SK-N-SH treated with all-trans-retinoic acid at 6 μM for 48 hours (cell line): ENCODE measurements at regions not wholly inside any gene's neighbourhood (a gene's known extent, or its start where the extent isn't known, plus 50 kb on each side); places are given as distances from the start of the nearest gene placed in this dataset.
"Not testable (repeated sequence)": the region's sequence is repeated elsewhere in the genome, so short reads cannot be mapped to it uniquely, and the experiment has no call there.

ENCODE experiments used
- ATAC-seq: fragments of 200-7000 bp; cut with Tn5 transposase; 3 replicates; pipeline ENCODE4 v1.9.1; 2020; ENCODE audit warnings: mild to moderate bottlenecking, moderate library complexity
- ARNTL ChIP-seq: fragments of 450-650 bp; formaldehyde crosslinking; IDR thresholded peaks from 2 replicates; pipeline ENCODE4 v1.5.0; 2020; ENCODE audit warnings: low read depth, mild to moderate bottlenecking, moderate library complexity, borderline replicate concordance
- BACH2 ChIP-seq: fragments of 250-450 bp; sonication (Bioruptor Pico); IDR thresholded peaks from 2 replicates; pipeline ENCODE4 v1.9.0; 2021; ENCODE audit warnings: mild to moderate bottlenecking, borderline replicate concordance
- CREB5 ChIP-seq: fragments of 250-450 bp; sonication (Bioruptor Pico); IDR thresholded peaks from 2 replicates; pipeline ENCODE4 v1.5.1; 2020; ENCODE audit warnings: low read depth, mild to moderate bottlenecking, moderate library complexity
- CSDC2 ChIP-seq: fragments of 250-450 bp; sonication (Bioruptor Pico); IDR thresholded peaks from 2 replicates; pipeline ENCODE4 v1.5.0; 2020; ENCODE audit warnings: mild to moderate bottlenecking, moderate library complexity
- ESRRG ChIP-seq: fragments of 250-450 bp; sonication (Bioruptor Pico); IDR thresholded peaks from 2 replicates; pipeline ENCODE4 v1.6.1; 2021; ENCODE audit warnings: mild to moderate bottlenecking
- GLIS3 ChIP-seq: fragments of 250-450 bp; sonication (Bioruptor Pico); IDR thresholded peaks from 2 replicates; pipeline ENCODE4 v1.5.0; 2020; ENCODE audit warnings: mild to moderate bottlenecking, moderate library complexity
- ISL1 ChIP-seq: fragments of 250-450 bp; sonication (Bioruptor Pico); IDR thresholded peaks from 2 replicates; pipeline ENCODE4 v2.1.2; 2022; ENCODE audit warnings: mild to moderate bottlenecking, moderate library complexity
- OSR1 ChIP-seq: fragments of 250-450 bp; sonication (Bioruptor Pico); IDR thresholded peaks from 2 replicates; pipeline ENCODE4 v1.8.0; 2022; ENCODE audit warnings: moderate library complexity, mild to moderate bottlenecking, inconsistent platforms
- POU6F1 ChIP-seq: fragments of 250-450 bp; sonication (Bioruptor Pico); IDR thresholded peaks from 2 replicates; pipeline ENCODE4 v1.8.0; 2021; ENCODE audit warnings: low read depth, mild to moderate bottlenecking, moderate library complexity, borderline replicate concordance
- PPARA ChIP-seq: fragments of 250-450 bp; sonication (Bioruptor Pico); IDR thresholded peaks from 2 replicates; pipeline ENCODE4 v1.5.0; 2020; ENCODE audit warnings: mild to moderate bottlenecking, borderline replicate concordance
- RARB ChIP-seq: fragments of 250-450 bp; sonication (Bioruptor Pico); IDR thresholded peaks from 2 replicates; pipeline ENCODE4 v1.8.0; 2021; ENCODE audit warnings: mild to moderate bottlenecking, moderate library complexity
- SNAI2 ChIP-seq: fragments of 250-450 bp; sonication (Bioruptor Pico); IDR thresholded peaks from 2 replicates; pipeline ENCODE4 v1.5.0; 2020; ENCODE audit warnings: mild to moderate bottlenecking, moderate library complexity
- TCF4 ChIP-seq: fragments of 250-450 bp; sonication (Bioruptor Pico); IDR thresholded peaks from 2 replicates; pipeline ENCODE4 v1.8.0; 2021; ENCODE audit warnings: mild to moderate bottlenecking, moderate library complexity, borderline replicate concordance
- TOX ChIP-seq: fragments of 250-450 bp; sonication (Bioruptor Pico); IDR thresholded peaks from 2 replicates; pipeline ENCODE4 v1.8.0; 2021; ENCODE audit warnings: mild to moderate bottlenecking, moderate library complexity, borderline replicate concordance
- TSHZ2 ChIP-seq: fragments of 250-450 bp; sonication (Bioruptor Pico); IDR thresholded peaks from 2 replicates; pipeline ENCODE4 v1.5.0; 2020; ENCODE audit warnings: mild to moderate bottlenecking, moderate library complexity
- ZC3H10 ChIP-seq: fragments of 250-450 bp; sonication (Bioruptor Pico); IDR thresholded peaks from 2 replicates; pipeline ENCODE4 v1.5.1; 2021; ENCODE audit warnings: mild to moderate bottlenecking, moderate library complexity
- ZFP3 ChIP-seq: fragments of 250-450 bp; sonication (Bioruptor Pico); IDR thresholded peaks from 2 replicates; pipeline ENCODE4 v1.5.0; 2020; ENCODE audit warnings: mild to moderate bottlenecking, moderate library complexity
- ZFP30 ChIP-seq: fragments of 450-650 bp; formaldehyde crosslinking; IDR thresholded peaks from 2 replicates; pipeline ENCODE4 v1.5.0; 2022; ENCODE audit warnings: mild to moderate bottlenecking, moderate library complexity
- ZNF565 ChIP-seq: fragments of 450-650 bp; formaldehyde crosslinking; conservative IDR thresholded peaks from 2 replicates; pipeline ENCODE4 v1.5.0; 2020; ENCODE audit warnings: low read depth, mild to moderate bottlenecking, moderate library complexity
- ZNF70 ChIP-seq: fragments of 450-650 bp; formaldehyde crosslinking; IDR thresholded peaks from 2 replicates; pipeline ENCODE4 v1.5.0; 2020; ENCODE audit warnings: mild to moderate bottlenecking, moderate library complexity
- ZNF8 ChIP-seq: fragments of 450-650 bp; formaldehyde crosslinking; IDR thresholded peaks from 2 replicates; pipeline ENCODE4 v1.5.0; 2020; ENCODE audit warnings: mild to moderate bottlenecking, moderate library complexity
- TF ChIP-seq, protein P1 (sequence below): fragments of 250-450 bp; sonication (Bioruptor Pico); IDR thresholded peaks from 2 replicates; pipeline ENCODE4 v1.5.1; 2021; ENCODE audit warnings: mild to moderate bottlenecking, moderate library complexity

- no peak for ATAC-seq
- TF ChIP-seq OSR1 (CRISPR knock-in tag) (no peak), TCF4 (CRISPR knock-in tag) (no peak), ZFP3 (no peak)
- TF ChIP-seq, all 23 proteins: peak for 0
Observed at GRCh38 chr10:35934642-35934995, 292.5 kb upstream of the FZD8 start.

GRCh38 chr10:35933940-35934641, 292.0 kb upstream of the FZD8 start:
- no peak for ATAC-seq
- TF ChIP-seq, protein P1, sequence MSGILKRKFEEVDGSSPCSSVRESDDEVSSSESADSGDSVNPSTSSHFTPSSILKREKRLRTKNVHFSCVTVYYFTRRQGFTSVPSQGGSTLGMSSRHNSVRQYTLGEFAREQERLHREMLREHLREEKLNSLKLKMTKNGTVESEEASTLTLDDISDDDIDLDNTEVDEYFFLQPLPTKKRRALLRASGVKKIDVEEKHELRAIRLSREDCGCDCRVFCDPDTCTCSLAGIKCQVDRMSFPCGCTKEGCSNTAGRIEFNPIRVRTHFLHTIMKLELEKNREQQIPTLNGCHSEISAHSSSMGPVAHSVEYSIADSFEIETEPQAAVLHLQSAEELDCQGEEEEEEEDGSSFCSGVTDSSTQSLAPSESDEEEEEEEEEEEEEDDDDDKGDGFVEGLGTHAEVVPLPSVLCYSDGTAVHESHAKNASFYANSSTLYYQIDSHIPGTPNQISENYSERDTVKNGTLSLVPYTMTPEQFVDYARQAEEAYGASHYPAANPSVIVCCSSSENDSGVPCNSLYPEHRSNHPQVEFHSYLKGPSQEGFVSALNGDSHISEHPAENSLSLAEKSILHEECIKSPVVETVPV (CRISPR knock-in tag), result no peak
- TF ChIP-seq ISL1 (no peak), CREB5 (no peak), PPARA (CRISPR knock-in tag) (no peak), ZFP3 (no peak), TOX (CRISPR knock-in tag) (no peak), ARNTL (CRISPR knock-in tag) (no peak), POU6F1 (CRISPR knock-in tag) (no peak), RARB (CRISPR knock-in tag) (no peak), CSDC2 (CRISPR knock-in tag) (no peak), ZFP30 (CRISPR knock-in tag) (no peak), OSR1 (CRISPR knock-in tag) (no peak), ZNF8 (CRISPR knock-in tag) (no peak), ZC3H10 (no peak), GLIS3 (CRISPR knock-in tag) (no peak), ZNF565 (CRISPR knock-in tag) (no peak), ESRRG (CRISPR knock-in tag) (no peak), ZNF70 (CRISPR knock-in tag) (no peak)

GRCh38 chr10:35933491-35933890, 291.4 kb upstream of the FZD8 start:
- ATAC-seq, result no peak
- no peak for TF ChIP-seq ISL1
- no peak for TF ChIP-seq TCF4 (CRISPR knock-in tag)
- no peak for TF ChIP-seq BACH2 (CRISPR knock-in tag)
- no peak for TF ChIP-seq RARB (CRISPR knock-in tag)
- no peak for TF ChIP-seq OSR1 (CRISPR knock-in tag)
- TF ChIP-seq, protein P1 (CRISPR knock-in tag), result no peak
- no peak for TF ChIP-seq ZNF70 (CRISPR knock-in tag)
- no peak for TF ChIP-seq ZNF565 (CRISPR knock-in tag)
- no peak for TF ChIP-seq SNAI2 (CRISPR knock-in tag)
- TF ChIP-seq TOX (CRISPR knock-in tag), result no peak
- TF ChIP-seq PPARA (CRISPR knock-in tag), result no peak
- TF ChIP-seq ZFP30 (CRISPR knock-in tag), result no peak
- TF ChIP-seq ZC3H10, result no peak
- no peak for TF ChIP-seq ZNF8 (CRISPR knock-in tag)
- no peak for TF ChIP-seq CREB5
- no peak for TF ChIP-seq CSDC2 (CRISPR knock-in tag)
- TF ChIP-seq TSHZ2 (CRISPR knock-in tag), result no peak
- TF ChIP-seq ZFP3, result no peak
- TF ChIP-seq ESRRG (CRISPR knock-in tag), result no peak
- TF ChIP-seq POU6F1 (CRISPR knock-in tag), result no peak

DNA sequence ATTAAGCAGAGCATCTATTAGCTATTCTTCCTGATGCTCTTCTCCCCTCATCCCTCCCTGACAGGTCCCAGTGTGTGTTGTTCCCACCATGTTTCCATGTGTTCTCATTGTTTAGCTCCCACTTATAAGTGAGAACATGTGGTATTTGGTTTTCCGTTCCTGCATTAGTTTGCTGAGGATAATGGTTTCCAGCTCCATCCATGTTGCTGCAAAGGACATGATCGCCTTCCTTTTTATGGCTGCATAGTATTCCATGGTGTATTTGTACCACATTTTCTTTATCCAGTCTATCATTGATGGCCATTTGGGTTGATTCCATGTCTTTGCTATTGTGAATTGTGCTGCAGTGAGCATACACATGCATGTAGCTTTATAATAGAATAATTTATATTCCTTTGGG, 287.9 kb upstream of the FZD8 start:
- not testable (repeated sequence) for ATAC-seq
